ENCODE measurements at regions not wholly inside any gene's neighbourhood (a gene's known extent, or its start where the extent isn't known, plus 50 kb on each side); places are given as distances from the start of the nearest gene placed in this dataset.
"Not testable (repeated sequence)": the region's sequence is repeated elsewhere in the genome, so short reads cannot be mapped to it uniquely, and the experiment has no call there.

DNA sequence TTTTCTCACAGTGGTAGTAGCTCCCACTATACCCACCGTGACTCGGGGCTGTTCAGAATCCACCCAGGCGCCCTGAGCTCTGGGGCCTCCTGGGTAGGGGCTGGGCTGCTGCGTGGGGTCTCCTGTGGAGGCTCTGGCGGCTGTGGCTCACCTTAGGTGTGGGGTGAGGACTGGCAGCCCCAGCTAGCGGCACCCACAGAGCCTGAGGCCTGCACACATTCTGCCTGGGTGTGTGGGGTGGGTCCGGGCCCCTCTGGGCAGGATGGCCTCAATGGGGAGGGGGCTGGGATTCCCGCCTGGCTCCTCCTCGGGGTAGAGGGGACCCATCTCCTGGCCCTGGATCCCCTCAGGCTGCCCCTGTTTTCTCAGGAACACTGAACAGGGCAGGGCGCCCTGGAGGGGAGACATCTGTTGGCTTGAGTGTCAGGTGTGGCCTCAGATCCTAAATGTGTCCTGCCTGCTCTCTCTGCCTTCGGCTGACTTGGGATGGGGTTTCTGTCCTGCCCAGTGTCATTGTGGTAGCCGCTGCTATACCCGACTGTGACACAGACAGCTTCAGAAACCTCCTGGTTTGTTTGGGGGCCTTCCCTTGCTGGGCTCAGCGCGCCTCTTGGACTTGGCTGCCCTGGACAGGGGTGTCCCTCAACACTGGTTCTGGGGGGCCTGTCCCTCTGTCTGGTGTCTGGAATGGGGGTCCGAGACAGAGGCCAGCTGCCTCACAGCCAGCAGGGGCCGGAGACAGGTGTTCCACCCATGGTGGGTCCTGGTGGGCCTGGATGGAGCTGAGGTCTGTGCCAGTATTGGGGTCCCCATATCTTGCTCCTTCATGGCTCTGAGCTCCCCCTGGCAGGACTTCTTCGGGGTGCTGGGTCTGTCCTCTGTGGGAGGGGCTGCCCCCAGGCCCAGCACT is 354.9 kb downstream of the TMEM121 start:
- H3K27ac ChIP-seq (ENCODE audit: low read depth, low read length), result no peak overlapping the region
- H3K9ac ChIP-seq (ENCODE audit: low read length in 5 of 5), result no peak overlapping the region
- peaks cover 2 to 23% (median 7%) of the 10 kb centered on the region in 5 donors for H3K27me3 ChIP-seq (ENCODE audit: control insufficient read depth in 5 of 5, insufficient read depth in 4 of 5, low read length in 5 of 5)
- H3K4me1 ChIP-seq (ENCODE audit: control insufficient read depth in 5 of 5, insufficient read depth in 5 of 5, low read length in 5 of 5), result no peaks in the 10 kb centered on the region
- no peak overlapping the region for H3K4me3 ChIP-seq (ENCODE audit: low read depth in 1 of 5, low read length in 5 of 5)
- no peaks in the 10 kb centered on the region for H3K36me3 ChIP-seq (ENCODE audit: control insufficient read depth in 5 of 5, insufficient read depth in 5 of 5, low read length in 5 of 5)
- H3K9me3 ChIP-seq (ENCODE audit: control insufficient read depth in 5 of 5, low read length in 5 of 5), result no peaks in the 10 kb centered on the region

DNA sequence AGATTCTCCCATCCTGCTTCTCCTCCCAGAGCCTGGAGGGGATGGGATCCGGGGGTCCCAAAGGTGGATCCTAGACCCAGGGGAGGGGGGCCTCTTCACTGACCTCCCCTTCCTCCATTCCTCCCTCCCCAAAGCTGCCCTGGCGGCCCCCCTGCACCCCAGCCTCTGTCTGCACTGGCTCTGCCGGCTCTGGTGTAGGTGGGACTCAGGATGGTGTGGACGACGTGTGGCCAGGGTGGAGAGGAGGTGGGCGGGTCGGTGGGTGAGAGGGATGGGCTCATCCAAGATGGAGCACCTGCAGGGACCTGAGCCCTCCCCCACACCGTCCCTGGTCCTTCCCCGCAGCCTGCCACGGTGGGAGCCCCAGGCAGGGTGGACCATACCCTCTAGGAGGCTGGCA is 355.6 kb downstream of the TMEM121 start:
- peaks cover 2 to 23% (median 7%) of the 10 kb centered on the region in 5 donors for H3K27me3 ChIP-seq (ENCODE audit: control insufficient read depth in 5 of 5, insufficient read depth in 4 of 5, low read length in 5 of 5)
- not testable (repeated sequence) for H3K9ac ChIP-seq (ENCODE audit: low read length in 5 of 5); H3K9me3 ChIP-seq (ENCODE audit: control insufficient read depth in 5 of 5, low read length in 5 of 5); H3K27ac ChIP-seq (ENCODE audit: low read depth, low read length); H3K4me3 ChIP-seq (ENCODE audit: low read depth in 1 of 5, low read length in 5 of 5); H3K4me1 ChIP-seq (ENCODE audit: control insufficient read depth in 5 of 5, insufficient read depth in 5 of 5, low read length in 5 of 5); H3K36me3 ChIP-seq (ENCODE audit: control insufficient read depth in 5 of 5, insufficient read depth in 5 of 5, low read length in 5 of 5)

DNA sequence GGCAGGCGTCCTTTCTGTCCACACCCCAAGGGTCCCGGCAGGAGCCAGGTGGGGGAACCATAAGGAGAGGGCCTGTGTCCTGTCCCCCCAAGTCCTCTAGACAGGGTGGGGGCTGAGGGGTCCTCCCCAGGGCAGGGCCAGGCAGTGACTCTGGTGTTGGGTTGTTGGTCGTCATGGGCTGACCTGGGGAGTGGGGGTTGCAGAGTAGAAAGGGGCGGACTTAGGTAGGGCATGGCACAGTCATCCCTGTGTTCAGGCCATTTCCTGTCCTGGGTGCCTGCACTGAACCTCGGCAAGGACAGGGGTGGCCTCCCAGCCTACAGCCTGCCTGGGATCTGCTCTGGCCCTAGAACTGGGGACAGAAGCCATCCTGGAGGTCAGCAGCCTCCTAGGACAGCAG is 356.2 kb downstream of the TMEM121 start:
- H3K9me3 ChIP-seq (ENCODE audit: control insufficient read depth in 5 of 5, low read length in 5 of 5), result peaks cover 0 to under 1% (median 0%) of the 10 kb centered on the region in 5 donors
- H3K9ac ChIP-seq (ENCODE audit: low read length in 5 of 5), result no peak overlapping the region
- H3K4me1 ChIP-seq (ENCODE audit: control insufficient read depth in 5 of 5, insufficient read depth in 5 of 5, low read length in 5 of 5), result no peaks in the 10 kb centered on the region
- peaks cover 2 to 23% (median 7%) of the 10 kb centered on the region in 5 donors for H3K27me3 ChIP-seq (ENCODE audit: control insufficient read depth in 5 of 5, insufficient read depth in 4 of 5, low read length in 5 of 5)
- H3K36me3 ChIP-seq (ENCODE audit: control insufficient read depth in 5 of 5, insufficient read depth in 5 of 5, low read length in 5 of 5), result no peaks in the 10 kb centered on the region
- H3K4me3 ChIP-seq (ENCODE audit: low read depth in 1 of 5, low read length in 5 of 5), result no peak overlapping the region
- no peak overlapping the region for H3K27ac ChIP-seq (ENCODE audit: low read depth, low read length)

DNA sequence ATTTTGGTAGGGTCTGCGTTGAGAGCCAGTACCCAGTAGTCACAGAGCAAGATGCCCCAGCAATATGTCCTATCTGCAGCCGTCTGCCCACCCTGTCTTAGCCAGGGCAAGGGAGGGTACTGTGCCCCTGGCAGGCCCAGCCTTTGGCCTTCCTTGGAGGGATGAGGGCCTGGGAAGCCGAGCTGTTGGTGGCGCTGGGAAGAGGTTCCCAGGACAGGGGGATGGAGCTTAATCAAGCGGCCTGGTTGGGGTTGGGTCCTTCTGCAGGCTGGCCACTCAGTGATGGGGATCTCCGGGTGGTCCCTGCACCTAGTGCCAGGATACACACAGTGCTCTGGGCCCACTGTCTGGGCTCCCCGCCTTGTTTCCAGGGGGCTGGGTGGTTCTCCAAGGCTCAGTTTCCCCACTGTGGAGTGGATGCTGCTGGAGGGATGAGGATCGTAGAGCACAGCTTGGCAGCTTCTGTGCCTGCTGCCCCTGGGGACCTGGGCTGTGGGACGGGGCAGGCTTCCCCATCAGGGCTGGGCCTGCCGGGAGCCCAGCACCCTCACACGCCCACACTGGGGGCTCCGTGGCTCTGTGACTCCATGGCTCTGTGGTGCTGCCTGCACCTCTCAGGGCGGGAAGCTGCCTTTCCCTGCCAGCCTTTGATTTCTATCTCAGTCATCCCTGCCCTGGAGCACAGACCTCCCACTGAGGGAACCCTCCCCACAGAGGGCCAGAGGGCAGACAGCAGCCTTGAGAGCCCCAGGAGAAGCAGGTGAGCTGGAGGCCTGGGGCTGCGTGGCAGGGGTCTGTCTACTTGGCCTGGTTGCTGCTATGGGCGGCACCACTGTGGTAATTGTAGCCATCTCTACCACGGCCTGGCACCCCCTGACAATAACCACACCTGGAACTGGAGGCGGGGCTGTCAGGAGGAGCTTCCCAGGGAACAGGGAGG is 357.0 kb downstream of the TMEM121 start:
- H3K9ac ChIP-seq (ENCODE audit: low read length in 5 of 5), result no peak overlapping the region
- no peak overlapping the region for H3K27ac ChIP-seq (ENCODE audit: low read depth, low read length)
- H3K4me1 ChIP-seq (ENCODE audit: control insufficient read depth in 5 of 5, insufficient read depth in 5 of 5, low read length in 5 of 5), result no peaks in the 10 kb centered on the region
- H3K36me3 ChIP-seq (ENCODE audit: control insufficient read depth in 5 of 5, insufficient read depth in 5 of 5, low read length in 5 of 5), result no peaks in the 10 kb centered on the region
- peaks cover 0 to 5% (median 4%) of the 10 kb centered on the region in 5 donors for H3K9me3 ChIP-seq (ENCODE audit: control insufficient read depth in 5 of 5, low read length in 5 of 5)
- H3K4me3 ChIP-seq (ENCODE audit: low read depth in 1 of 5, low read length in 5 of 5), result no peak overlapping the region
- H3K27me3 ChIP-seq (ENCODE audit: control insufficient read depth in 5 of 5, insufficient read depth in 4 of 5, low read length in 5 of 5), result peaks cover 2 to 23% (median 7%) of the 10 kb centered on the region in 5 donors

DNA sequence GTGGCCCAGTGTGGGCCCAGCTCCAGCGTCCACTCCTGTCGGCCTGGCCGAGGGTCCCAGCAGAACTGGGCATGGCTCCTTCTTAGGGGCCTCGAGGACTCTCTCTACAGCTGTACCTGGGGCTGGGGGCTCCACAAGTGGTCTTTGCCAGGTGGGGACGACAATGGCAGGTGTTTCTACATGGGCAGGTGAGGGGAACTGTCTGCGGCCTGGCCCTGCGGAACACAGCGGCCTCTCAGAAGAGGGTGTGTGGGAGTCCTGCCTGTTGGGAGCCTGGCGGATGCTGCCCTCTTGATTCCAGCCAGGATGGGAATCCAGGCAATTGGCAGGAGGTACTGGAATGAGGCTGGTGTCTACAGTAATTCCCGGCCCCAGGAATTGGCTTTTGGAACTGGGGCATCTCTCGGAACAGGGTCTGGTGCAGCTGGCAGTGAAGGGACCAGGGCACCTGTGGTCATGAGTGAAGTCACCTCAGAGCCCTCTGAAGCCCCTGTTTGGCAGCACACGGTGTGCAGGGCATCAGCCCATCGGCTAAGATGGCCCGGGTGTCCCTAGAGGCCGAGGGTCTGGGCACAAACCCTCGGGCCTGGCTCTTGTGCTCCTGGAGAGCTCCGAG is 357.9 kb downstream of the TMEM121 start:
- not testable (repeated sequence) for H3K36me3 ChIP-seq (ENCODE audit: control insufficient read depth in 5 of 5, insufficient read depth in 5 of 5, low read length in 5 of 5); H3K4me1 ChIP-seq (ENCODE audit: control insufficient read depth in 5 of 5, insufficient read depth in 5 of 5, low read length in 5 of 5); H3K9me3 ChIP-seq (ENCODE audit: control insufficient read depth in 5 of 5, low read length in 5 of 5); H3K4me3 ChIP-seq (ENCODE audit: low read depth in 1 of 5, low read length in 5 of 5); H3K27ac ChIP-seq (ENCODE audit: low read depth, low read length); H3K9ac ChIP-seq (ENCODE audit: low read length in 5 of 5)
- H3K27me3 ChIP-seq (ENCODE audit: control insufficient read depth in 5 of 5, insufficient read depth in 4 of 5, low read length in 5 of 5), result peaks cover 2 to 23% (median 7%) of the 10 kb centered on the region in 5 donors

DNA sequence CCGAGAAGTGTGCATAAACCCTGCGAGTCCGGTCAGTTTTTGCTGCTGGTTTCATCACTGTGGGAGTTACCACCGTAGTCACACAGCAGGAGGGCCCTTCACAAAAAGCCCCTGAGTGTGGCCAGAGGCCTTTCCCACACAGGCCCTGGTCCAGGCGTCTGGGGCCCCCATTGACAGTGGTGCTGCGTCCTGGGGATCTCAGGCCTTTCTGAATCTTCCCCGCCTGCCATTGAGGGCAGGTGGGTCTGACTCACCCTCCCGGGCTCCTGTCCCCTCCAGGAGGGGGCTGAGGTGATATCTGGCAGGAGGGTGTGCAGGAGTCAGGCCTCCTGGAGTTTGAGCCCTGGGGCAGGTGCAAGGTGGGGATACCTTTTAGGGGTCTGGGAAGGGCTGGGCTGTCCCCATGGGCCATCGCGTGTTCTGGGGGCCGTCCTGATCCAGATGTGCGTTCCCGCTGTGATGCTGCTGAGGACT is 358.5 kb downstream of the TMEM121 start:
- Histone ChIP-seq H3K36me3 (ENCODE audit: control insufficient read depth in 5 of 5, insufficient read depth in 5 of 5, low read length in 5 of 5) (no peaks in the 10 kb centered on the region), H3K27ac (ENCODE audit: low read depth, low read length) (no peak overlapping the region), H3K27me3 (ENCODE audit: control insufficient read depth in 5 of 5, insufficient read depth in 4 of 5, low read length in 5 of 5) (peaks cover 2 to 23% (median 7%) of the 10 kb centered on the region in 5 donors), H3K9ac (ENCODE audit: low read length in 5 of 5) (no peak overlapping the region), H3K4me3 (ENCODE audit: low read depth in 1 of 5, low read length in 5 of 5) (no peak overlapping the region), H3K4me1 (ENCODE audit: control insufficient read depth in 5 of 5, insufficient read depth in 5 of 5, low read length in 5 of 5) (no peaks in the 10 kb centered on the region), H3K9me3 (ENCODE audit: control insufficient read depth in 5 of 5, low read length in 5 of 5) (peaks cover 0 to 5% (median 4%) of the 10 kb centered on the region in 5 donors)

DNA sequence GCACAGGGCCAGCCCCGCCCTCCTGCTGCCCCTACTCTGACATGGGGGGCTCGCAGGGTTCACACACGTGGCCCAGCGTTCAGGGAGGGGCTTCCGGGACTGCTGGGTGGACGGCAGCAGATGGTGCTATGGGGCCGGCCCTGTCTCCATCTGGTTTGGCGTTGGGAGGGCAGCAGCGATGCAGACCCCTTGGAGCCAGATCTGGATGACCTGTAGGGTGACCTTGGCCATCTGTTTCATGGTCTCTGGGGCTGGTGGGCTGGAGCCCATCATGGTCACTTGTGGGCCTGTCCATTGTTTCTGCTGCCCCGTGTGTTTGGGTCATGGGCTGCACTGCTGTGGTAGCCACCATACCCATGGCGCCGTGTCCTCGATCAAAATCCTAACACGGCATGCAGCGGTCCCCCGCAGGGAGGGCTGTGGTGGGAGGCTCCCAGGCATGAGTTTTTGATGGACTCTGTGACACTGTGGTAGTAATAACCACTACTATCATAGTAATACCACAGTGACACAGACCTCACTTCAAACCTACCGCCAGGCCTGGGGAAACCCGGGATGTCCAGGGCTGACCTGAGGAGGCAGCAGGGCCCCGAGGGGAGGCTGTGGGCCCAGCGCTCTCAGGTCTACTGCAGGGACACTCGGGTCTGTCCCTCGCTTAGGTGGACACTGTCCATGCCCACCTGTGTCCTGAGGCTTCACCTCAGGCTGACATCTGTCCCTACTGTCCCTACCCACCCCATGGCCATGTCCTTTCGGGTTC is 359.4 kb downstream of the TMEM121 start:
- H3K27me3 ChIP-seq (ENCODE audit: control insufficient read depth in 5 of 5, insufficient read depth in 4 of 5, low read length in 5 of 5), result peaks cover under 1 to 22% (median 6%) of the 10 kb centered on the region in 5 donors
- no peak overlapping the region for H3K9ac ChIP-seq (ENCODE audit: low read length in 5 of 5)
- H3K4me3 ChIP-seq (ENCODE audit: low read depth in 1 of 5, low read length in 5 of 5), result no peak overlapping the region
- no peak overlapping the region for H3K27ac ChIP-seq (ENCODE audit: low read depth, low read length)
- no peaks in the 10 kb centered on the region for H3K4me1 ChIP-seq (ENCODE audit: control insufficient read depth in 5 of 5, insufficient read depth in 5 of 5, low read length in 5 of 5)
- H3K9me3 ChIP-seq (ENCODE audit: control insufficient read depth in 5 of 5, low read length in 5 of 5), result peaks cover 0 to 5% (median 4%) of the 10 kb centered on the region in 5 donors
- H3K36me3 ChIP-seq (ENCODE audit: control insufficient read depth in 5 of 5, insufficient read depth in 5 of 5, low read length in 5 of 5), result no peaks in the 10 kb centered on the region

DNA sequence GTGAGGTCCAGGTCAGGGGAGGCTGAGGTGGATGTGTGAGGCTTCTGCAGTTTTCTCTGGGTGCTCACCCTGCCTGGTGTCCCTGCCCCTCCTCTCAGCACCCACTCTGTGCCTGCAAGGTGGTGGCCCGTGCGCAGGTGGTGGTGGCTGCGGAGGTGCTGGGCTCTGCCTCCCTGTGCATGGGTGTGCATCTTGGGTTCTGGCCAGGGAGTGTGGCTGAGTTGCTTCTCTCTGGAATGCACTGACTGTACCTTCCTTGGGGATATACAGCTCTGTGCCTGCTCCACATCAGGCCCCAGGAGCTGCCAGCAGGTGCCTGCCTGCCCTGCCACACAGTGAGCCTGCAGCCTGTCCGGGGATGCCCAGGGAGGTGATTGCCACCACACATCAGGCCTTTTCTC is 360.4 kb downstream of the TMEM121 start:
- H3K27ac ChIP-seq (ENCODE audit: low read depth, low read length); H3K9me3 ChIP-seq (ENCODE audit: control insufficient read depth in 5 of 5, low read length in 5 of 5); H3K9ac ChIP-seq (ENCODE audit: low read length in 5 of 5); H3K4me1 ChIP-seq (ENCODE audit: control insufficient read depth in 5 of 5, insufficient read depth in 5 of 5, low read length in 5 of 5); H3K4me3 ChIP-seq (ENCODE audit: low read depth in 1 of 5, low read length in 5 of 5); H3K36me3 ChIP-seq (ENCODE audit: control insufficient read depth in 5 of 5, insufficient read depth in 5 of 5, low read length in 5 of 5): not testable (repeated sequence)
- H3K27me3 ChIP-seq (ENCODE audit: control insufficient read depth in 5 of 5, insufficient read depth in 4 of 5, low read length in 5 of 5), result peaks cover 0 to 13% (median 2%) of the 10 kb centered on the region in 5 donors

DNA sequence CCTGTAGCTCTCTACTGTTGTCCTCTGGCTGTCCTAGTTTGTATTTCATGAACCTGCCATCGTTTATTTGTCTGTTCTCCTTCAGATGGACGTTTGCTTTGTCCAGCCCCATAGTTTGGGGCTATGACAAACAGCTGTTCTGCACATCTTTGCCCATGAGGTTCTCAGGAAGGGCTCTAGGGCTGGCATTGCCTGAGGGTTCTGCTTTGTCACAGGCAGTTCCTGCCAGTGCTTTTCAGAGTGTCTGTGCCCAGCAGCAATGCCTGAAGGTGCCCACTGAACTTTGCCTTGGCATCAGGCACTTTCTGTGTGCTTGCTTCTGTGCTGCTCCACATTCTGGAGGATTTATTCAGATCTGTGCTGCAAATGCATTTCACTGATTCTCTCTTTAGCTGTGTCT is 361.3 kb downstream of the TMEM121 start:
- Histone ChIP-seq H3K9me3 (ENCODE audit: control insufficient read depth in 5 of 5, low read length in 5 of 5) (peaks cover 0 to 5% (median 4%) of the 10 kb centered on the region in 5 donors), H3K4me1 (ENCODE audit: control insufficient read depth in 5 of 5, insufficient read depth in 5 of 5, low read length in 5 of 5) (no peaks in the 10 kb centered on the region), H3K27me3 (ENCODE audit: control insufficient read depth in 5 of 5, insufficient read depth in 4 of 5, low read length in 5 of 5) (peaks cover 0 to 16% (median 2%) of the 10 kb centered on the region in 5 donors), H3K36me3 (ENCODE audit: control insufficient read depth in 5 of 5, insufficient read depth in 5 of 5, low read length in 5 of 5) (no peaks in the 10 kb centered on the region), H3K27ac (ENCODE audit: low read depth, low read length) (no peak overlapping the region), H3K4me3 (ENCODE audit: low read depth in 1 of 5, low read length in 5 of 5) (no peak overlapping the region), H3K9ac (ENCODE audit: low read length in 5 of 5) (no peak overlapping the region)
